GM12872 (cell line): ENCODE measurements at regions not wholly inside any gene's neighbourhood (a gene's known extent, or its start where the extent isn't known, plus 50 kb on each side); places are given as distances from the start of the nearest gene placed in this dataset.

Experiments used
- CTCF ChIP-seq: IDR thresholded peaks from 3 replicates; pipeline ENCODE4 v1.5.1; 2011; ENCODE audit warnings: low read depth, mild to moderate bottlenecking, low read length, moderate library complexity; ENCODE audit not compliant: insufficient read depth

- TF ChIP-seq CTCF = no peak
Observed at GRCh38 chr4:158122501-158122900, 50.3 kb downstream of the GASK1B start.

- TF ChIP-seq CTCF = no peak
Observed at GRCh38 chr4:158121161-158121579, 51.7 kb downstream of the GASK1B start.

GRCh38 chr4:158112611-158113010 lies 60.2 kb downstream of the GASK1B start:
- no peak for TF ChIP-seq CTCF

GRCh38 chr4:158111241-158111640 lies 61.6 kb downstream of the GASK1B start:
- no peak for TF ChIP-seq CTCF

- TF ChIP-seq CTCF = no peak
Observed at GRCh38 chr4:158102904-158103303, 69.9 kb downstream of the GASK1B start.

GRCh38 chr4:158099686-158100085 lies 73.1 kb downstream of the GASK1B start:
- TF ChIP-seq CTCF = no peak

- no peak for TF ChIP-seq CTCF
Observed at GRCh38 chr4:158098802-158099201, 74.0 kb downstream of the GASK1B start.
